CD4-positive, alpha-beta T cell treated with Interleukin-15 for 1 hour (primary cell): ENCODE measurements at regions not wholly inside any gene's neighbourhood (a gene's known extent, or its start where the extent isn't known, plus 50 kb on each side); places are given as distances from the start of the nearest gene placed in this dataset.

Source experiments
- DNase-seq: peaks from one replicate; pipeline ENCODE4 v3.0.0-alpha.2; 2020

- DNase-seq, result no peak
These were observed 225.9 kb downstream of the WDR11 start for GRCh38 chr10:121076776-121077715.

GRCh38 chr10:121078036-121078435 lies 226.9 kb downstream of the WDR11 start:
- DNase-seq, result no peak

- DNase-seq, result no peak
These were observed 227.5 kb downstream of the WDR11 start for GRCh38 chr10:121078672-121079102.

- no peak for DNase-seq
These were observed 228.1 kb downstream of the WDR11 start for GRCh38 chr10:121079226-121079625.

GRCh38 chr10:121080281-121080891 lies 229.2 kb downstream of the WDR11 start:
- DNase-seq, result no peak

GRCh38 chr10:121081306-121081705 lies 230.1 kb downstream of the WDR11 start:
- no peak for DNase-seq

- no peak for DNase-seq
These were observed 231.8 kb downstream of the WDR11 start for GRCh38 chr10:121082984-121083383.

- DNase-seq, result no peak
These were observed 233.0 kb downstream of the WDR11 start for GRCh38 chr10:121084016-121084674.

GRCh38 chr10:121084675-121085070 lies 233.5 kb downstream of the WDR11 start:
- no peak for DNase-seq

- no peak for DNase-seq
These were observed 234.2 kb downstream of the WDR11 start for GRCh38 chr10:121085367-121085766.

- no peak for DNase-seq
These were observed 236.0 kb downstream of the WDR11 start for GRCh38 chr10:121087129-121087528.

- no peak for DNase-seq
These were observed 236.5 kb downstream of the WDR11 start for GRCh38 chr10:121087688-121088087.

GRCh38 chr10:121088524-121088923 lies 237.4 kb downstream of the WDR11 start:
- DNase-seq, result no peak

- no peak for DNase-seq
These were observed 238.3 kb downstream of the WDR11 start for GRCh38 chr10:121089434-121089833.

GRCh38 chr10:121091961-121092719 lies 241.0 kb downstream of the WDR11 start:
- DNase-seq, result no peak

GRCh38 chr10:121092720-121093095 lies 241.5 kb downstream of the WDR11 start:
- no peak for DNase-seq

GRCh38 chr10:121096617-121097431 lies 245.7 kb downstream of the WDR11 start:
- no peak for DNase-seq

GRCh38 chr10:121098211-121098610 lies 247.0 kb downstream of the WDR11 start:
- no peak for DNase-seq

GRCh38 chr10:121098751-121099150 lies 247.6 kb downstream of the WDR11 start:
- no peak for DNase-seq

GRCh38 chr10:121099181-121099580 lies 248.0 kb downstream of the WDR11 start:
- DNase-seq, result no peak

- DNase-seq, result no peak
These were observed 248.4 kb downstream of the WDR11 start for GRCh38 chr10:121099592-121099991.

GRCh38 chr10:121101561-121101960 lies 250.4 kb downstream of the WDR11 start:
- no peak for DNase-seq
